OCI-LY3 (cell line): ENCODE measurements at regions not wholly inside any gene's neighbourhood (a gene's known extent, or its start where the extent isn't known, plus 50 kb on each side); places are given as distances from the start of the nearest gene placed in this dataset.

Experiments used
- H2AFZ ChIP-seq: fragments of 200-600, 300-600 bp; shearing (Covaris generic); 2 replicates; pipeline ENCODE4 v1.6.0; 2014; ENCODE audit warnings: antibody characterized with exemption, low read depth, low read length
- H3K27ac ChIP-seq: fragments of 200-600, 300-600 bp; sonication (generic); 2 replicates; pipeline ENCODE4 v1.5.1; 2014; ENCODE audit warnings: mild to moderate bottlenecking, low read length, moderate library complexity, mixed read lengths
- H3K27me3 ChIP-seq: fragments of 200-600, 300-600 bp; sonication (generic); 2 replicates; pipeline ENCODE4 v1.6.1; 2014; ENCODE audit warnings: low read depth, low read length, mixed read lengths
- H3K36me3 ChIP-seq: fragments of 200-600, 300-600 bp; sonication (generic); replicated peaks from 2 replicates; pipeline ENCODE3; 2014; ENCODE audit warnings: low read depth, low read length, mixed read lengths
- H3K4me1 ChIP-seq: fragments of 300-600, 200-600 bp; sonication (generic); 2 replicates; pipeline ENCODE4 v1.6.1; 2014; ENCODE audit warnings: low read length, mixed read lengths
- H3K4me2 ChIP-seq: fragments of 200-600, 300-600 bp; sonication (generic); 2 replicates; pipeline ENCODE4 v1.6.1; 2014; ENCODE audit warnings: low read length, mixed read lengths
- H3K4me3 ChIP-seq: fragments of 300-600, 200-600 bp; sonication (generic); 2 replicates; pipeline ENCODE4 v1.5.1; 2014; ENCODE audit warnings: antibody characterized with exemption, mild to moderate bottlenecking, low read length, moderate library complexity
- H3K79me2 ChIP-seq: fragments of 300-600, 200-600 bp; shearing (Covaris generic); 2 replicates; pipeline ENCODE4 v1.6.1; 2014; ENCODE audit warnings: mild to moderate bottlenecking, low read length, mixed read lengths
- H3K9ac ChIP-seq: fragments of 300-600, 200-600 bp; shearing (Covaris generic); 2 replicates; pipeline ENCODE4 v1.6.0; 2014; ENCODE audit warnings: mild to moderate bottlenecking, low read length, moderate library complexity
- H3K9me3 ChIP-seq: fragments of 200-600, 300-600 bp; shearing (Covaris generic); 2 replicates; pipeline ENCODE4 v1.6.1; 2014; ENCODE audit warnings: low read length, mixed read lengths; ENCODE audit not compliant: insufficient read depth
- H4K20me1 ChIP-seq: fragments of 200-600, 300-600 bp; sonication (generic); 2 replicates; pipeline ENCODE4 v1.6.1; 2016; ENCODE audit warnings: low read length, mixed read lengths; ENCODE audit not compliant: insufficient read depth
- EZH2phosphoT487 ChIP-seq: fragments of 200-600 bp; shearing (Covaris generic); IDR thresholded peaks from 2 replicates; pipeline ENCODE4 v1.6.1; 2018; ENCODE audit warnings: antibody characterized with exemption, mixed run types, low read depth
- TF ChIP-seq, protein P1 (sequence below): fragments of 200-600, 300-600 bp; sonication (generic); IDR thresholded peaks from 2 replicates; pipeline ENCODE4 v1.5.1; 2014; ENCODE audit warnings: antibody characterized with exemption, low read length, low read depth

DNA sequence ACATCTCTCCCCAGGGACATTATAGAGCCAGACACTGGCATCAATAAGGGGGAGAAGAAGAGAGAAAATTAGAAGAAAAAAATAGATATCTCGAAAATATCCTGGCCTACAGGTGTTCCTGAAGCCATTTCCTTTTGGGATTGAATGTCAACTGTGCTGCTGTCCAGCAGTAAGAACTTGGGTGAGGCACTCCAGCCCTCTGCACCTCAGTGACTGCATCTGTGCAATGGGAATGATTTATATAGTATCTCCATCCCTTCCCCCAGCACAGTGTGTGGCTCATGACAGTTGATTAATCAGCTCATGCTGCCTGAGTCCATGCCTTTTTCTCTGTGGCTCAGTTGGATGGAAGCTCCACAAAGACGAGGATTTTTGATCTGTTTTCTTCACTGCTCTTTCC is 74.1 kb upstream of the TINAGL1 start:
- Histone ChIP-seq H4K20me1 (no peaks in the 10 kb centered on the region), H2AFZ (no peak overlapping the region), H3K79me2 (no peaks in the 10 kb centered on the region), H3K27ac (no peak overlapping the region), H3K9me3 (no peaks in the 10 kb centered on the region), H3K36me3 (no peaks in the 10 kb centered on the region), H3K9ac (no peak overlapping the region), H3K27me3 (no peaks in the 10 kb centered on the region), H3K4me3 (no peak overlapping the region), H3K4me1 (peaks cover 16% of the 10 kb centered on the region), H3K4me2 (no peak overlapping the region)
- TF ChIP-seq, protein P1, sequence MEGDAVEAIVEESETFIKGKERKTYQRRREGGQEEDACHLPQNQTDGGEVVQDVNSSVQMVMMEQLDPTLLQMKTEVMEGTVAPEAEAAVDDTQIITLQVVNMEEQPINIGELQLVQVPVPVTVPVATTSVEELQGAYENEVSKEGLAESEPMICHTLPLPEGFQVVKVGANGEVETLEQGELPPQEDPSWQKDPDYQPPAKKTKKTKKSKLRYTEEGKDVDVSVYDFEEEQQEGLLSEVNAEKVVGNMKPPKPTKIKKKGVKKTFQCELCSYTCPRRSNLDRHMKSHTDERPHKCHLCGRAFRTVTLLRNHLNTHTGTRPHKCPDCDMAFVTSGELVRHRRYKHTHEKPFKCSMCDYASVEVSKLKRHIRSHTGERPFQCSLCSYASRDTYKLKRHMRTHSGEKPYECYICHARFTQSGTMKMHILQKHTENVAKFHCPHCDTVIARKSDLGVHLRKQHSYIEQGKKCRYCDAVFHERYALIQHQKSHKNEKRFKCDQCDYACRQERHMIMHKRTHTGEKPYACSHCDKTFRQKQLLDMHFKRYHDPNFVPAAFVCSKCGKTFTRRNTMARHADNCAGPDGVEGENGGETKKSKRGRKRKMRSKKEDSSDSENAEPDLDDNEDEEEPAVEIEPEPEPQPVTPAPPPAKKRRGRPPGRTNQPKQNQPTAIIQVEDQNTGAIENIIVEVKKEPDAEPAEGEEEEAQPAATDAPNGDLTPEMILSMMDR, result no peak

DNA sequence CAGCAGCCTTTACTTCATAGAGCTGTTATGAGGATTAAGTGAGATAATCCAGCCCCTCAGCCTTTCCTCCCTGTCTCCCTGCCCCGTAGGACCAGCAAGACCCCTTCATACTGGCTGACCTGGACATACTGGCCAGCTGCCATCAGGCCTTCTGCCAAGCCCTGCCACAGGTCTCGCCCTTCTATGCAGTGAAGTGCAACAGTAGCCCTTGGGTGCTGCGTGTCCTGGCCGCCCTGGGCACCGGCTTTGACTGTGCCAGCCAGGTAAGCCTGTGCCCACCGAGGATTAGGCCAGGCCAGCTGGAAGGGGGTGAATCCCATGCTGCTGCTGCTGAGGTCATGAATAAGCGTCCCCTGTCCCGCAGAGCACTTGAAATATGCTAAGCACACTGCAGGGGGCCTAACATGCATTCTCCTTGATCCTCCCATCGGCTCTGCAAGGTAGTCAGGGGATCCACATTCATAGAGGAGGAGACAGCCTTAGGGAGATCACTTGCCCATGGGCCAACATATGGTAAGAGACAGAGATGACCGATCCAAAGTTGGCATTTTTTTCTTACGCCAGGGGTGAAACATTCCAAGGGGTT is 73.3 kb upstream of the TINAGL1 start:
- H3K27me3 ChIP-seq, result no peaks in the 10 kb centered on the region
- no peaks in the 10 kb centered on the region for H3K9me3 ChIP-seq
- TF ChIP-seq, protein P1, result no peak
- no peak for TF ChIP-seq EZH2phosphoT487
- no peak overlapping the region for H2AFZ ChIP-seq
- H3K27ac ChIP-seq, result no peak overlapping the region
- H4K20me1 ChIP-seq, result no peaks in the 10 kb centered on the region
- H3K9ac ChIP-seq, result no peak overlapping the region
- peaks cover 19% of the 10 kb centered on the region for H3K4me1 ChIP-seq
- H3K79me2 ChIP-seq, result no peaks in the 10 kb centered on the region
- no peak overlapping the region for H3K4me3 ChIP-seq
- no peaks in the 10 kb centered on the region for H3K36me3 ChIP-seq
- no peak overlapping the region for H3K4me2 ChIP-seq

DNA sequence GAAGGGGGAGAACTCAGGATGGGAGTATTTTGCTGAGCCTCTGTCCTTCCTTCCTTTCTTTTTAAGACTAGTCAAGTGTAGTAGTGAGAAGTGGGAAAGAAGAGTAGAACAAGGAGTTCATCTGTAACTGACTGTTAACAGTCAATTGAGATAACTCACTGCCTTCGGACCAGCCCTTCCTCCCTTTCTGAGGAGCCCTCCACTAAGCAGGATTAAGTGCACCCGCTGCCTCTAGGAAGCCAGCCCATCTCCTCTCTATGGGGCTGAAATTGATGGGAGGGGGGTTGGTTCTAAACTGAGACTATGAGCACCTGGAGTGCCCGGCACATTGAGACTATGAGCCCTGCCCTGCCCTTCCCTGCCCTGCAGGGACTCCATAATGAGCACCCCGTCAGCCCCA is 72.7 kb upstream of the TINAGL1 start:
- peaks cover 25% of the 10 kb centered on the region for H3K4me1 ChIP-seq
- H3K79me2 ChIP-seq, result no peaks in the 10 kb centered on the region
- no peaks in the 10 kb centered on the region for H4K20me1 ChIP-seq
- no peak overlapping the region for H2AFZ ChIP-seq
- no peak overlapping the region for H3K27ac ChIP-seq
- no peaks in the 10 kb centered on the region for H3K27me3 ChIP-seq
- no peaks in the 10 kb centered on the region for H3K36me3 ChIP-seq
- TF ChIP-seq EZH2phosphoT487, result no peak
- H3K4me3 ChIP-seq, result no peak overlapping the region
- H3K9ac ChIP-seq, result no peak overlapping the region
- no peak overlapping the region for H3K4me2 ChIP-seq
- H3K9me3 ChIP-seq, result no peaks in the 10 kb centered on the region

DNA sequence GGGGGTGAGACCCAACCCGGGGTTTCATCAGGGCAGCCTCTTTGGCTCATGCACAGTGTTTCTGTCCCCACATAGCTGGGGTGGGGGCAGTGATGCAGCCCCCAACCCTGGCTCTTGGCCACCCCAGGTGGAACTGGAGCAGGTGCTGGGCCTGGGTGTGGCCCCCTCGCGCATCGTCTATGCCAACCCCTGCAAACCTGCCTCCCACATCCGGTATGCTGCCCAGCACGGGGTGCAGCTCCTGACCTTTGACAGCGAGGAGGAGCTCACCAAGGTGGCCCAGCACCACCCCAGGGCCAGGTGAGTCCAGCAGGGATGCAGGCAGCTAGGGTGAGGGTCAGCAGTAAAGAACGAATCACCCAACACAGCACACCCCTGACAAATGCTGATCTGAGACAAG is 72.3 kb upstream of the TINAGL1 start:
- Histone ChIP-seq H2AFZ (no peak overlapping the region), H3K4me2 (no peak overlapping the region), H3K27ac (no peak overlapping the region), H3K27me3 (no peaks in the 10 kb centered on the region), H3K4me3 (no peak overlapping the region), H3K4me1 (peaks cover 29% of the 10 kb centered on the region), H3K9ac (no peak overlapping the region), H3K9me3 (no peaks in the 10 kb centered on the region), H3K36me3 (no peaks in the 10 kb centered on the region), H3K79me2 (no peaks in the 10 kb centered on the region), H4K20me1 (no peaks in the 10 kb centered on the region)
- TF ChIP-seq, protein P1, result no peak
- no peak for TF ChIP-seq EZH2phosphoT487
